ENCODE measurements at regions not wholly inside any gene's neighbourhood (a gene's known extent, or its start where the extent isn't known, plus 50 kb on each side); places are given as distances from the start of the nearest gene placed in this dataset.

- no peak overlapping the region for H3K4me3 ChIP-seq (ENCODE audit: low read length in 2 of 2)
- no peak for DNase-seq (ENCODE audit: low read depth in 6 of 9, low spot score in 9 of 9)
These were observed 503.4 kb downstream of the PLXNA4 start for GRCh38 chr7:132072873-132073272.

GRCh38 chr7:132072165-132072564 is 504.1 kb downstream of the PLXNA4 start:
- no peak for DNase-seq (ENCODE audit: low read depth in 6 of 9, low spot score in 9 of 9)
- 94% methylated on average over 4 of the region's 4 CpGs for WGBS
- H3K27me3 ChIP-seq (ENCODE audit: control insufficient read depth in 2 of 2, insufficient read depth in 1 of 2, low read length in 1 of 2) = no peaks in the 10 kb centered on the region
- no peaks in the 10 kb centered on the region for H3K9me3 ChIP-seq (ENCODE audit: control insufficient read depth in 2 of 2, insufficient read depth in 1 of 2, low read length in 1 of 2)
- H3K4me3 ChIP-seq (ENCODE audit: low read length in 2 of 2) = no peak overlapping the region
- no peaks in the 10 kb centered on the region for H3K36me3 ChIP-seq (ENCODE audit: control insufficient read depth in 2 of 2, insufficient read depth in 2 of 2, low read length in 1 of 2)
- H3K4me1 ChIP-seq (ENCODE audit: control insufficient read depth in 2 of 2, insufficient read depth in 2 of 2, low read length in 2 of 2) = no peaks in the 10 kb centered on the region
- no peak overlapping the region for H3K27ac ChIP-seq (ENCODE audit: low read depth in 1 of 2, low read length in 1 of 2)

More at GRCh38 chr7:132072873-132073272, 503.4 kb downstream of the PLXNA4 start:
- Histone ChIP-seq H3K9me3 (ENCODE audit: control insufficient read depth in 2 of 2, insufficient read depth in 1 of 2, low read length in 1 of 2) (no peaks in the 10 kb centered on the region), H3K27me3 (ENCODE audit: control insufficient read depth in 2 of 2, insufficient read depth in 1 of 2, low read length in 1 of 2) (no peaks in the 10 kb centered on the region), H3K36me3 (ENCODE audit: control insufficient read depth in 2 of 2, insufficient read depth in 2 of 2, low read length in 1 of 2) (no peaks in the 10 kb centered on the region), H3K4me1 (ENCODE audit: control insufficient read depth in 2 of 2, insufficient read depth in 2 of 2, low read length in 2 of 2) (no peaks in the 10 kb centered on the region), H3K27ac (ENCODE audit: low read depth in 1 of 2, low read length in 1 of 2) (no peak overlapping the region)

- H3K27ac ChIP-seq (ENCODE audit: low read depth in 1 of 2, low read length in 1 of 2) = no peak overlapping the region
- 84% methylated on average over 4 of the region's 4 CpGs for WGBS
- no peak overlapping the region for H3K4me3 ChIP-seq (ENCODE audit: low read length in 2 of 2)
- no peaks in the 10 kb centered on the region for H3K27me3 ChIP-seq (ENCODE audit: control insufficient read depth in 2 of 2, insufficient read depth in 1 of 2, low read length in 1 of 2)
- DNase-seq (ENCODE audit: low read depth in 6 of 9, low spot score in 9 of 9) = no peak
- H3K4me1 ChIP-seq (ENCODE audit: control insufficient read depth in 2 of 2, insufficient read depth in 2 of 2, low read length in 2 of 2) = no peaks in the 10 kb centered on the region
- peaks cover 0 to 4% of the 10 kb centered on the region in 2 donors for H3K9me3 ChIP-seq (ENCODE audit: control insufficient read depth in 2 of 2, insufficient read depth in 1 of 2, low read length in 1 of 2)
- no peaks in the 10 kb centered on the region for H3K36me3 ChIP-seq (ENCODE audit: control insufficient read depth in 2 of 2, insufficient read depth in 2 of 2, low read length in 1 of 2)
These were observed 507.0 kb downstream of the PLXNA4 start for GRCh38 chr7:132069306-132069705.

GRCh38 chr7:132066761-132067171 is 509.5 kb downstream of the PLXNA4 start:
- Histone ChIP-seq H3K27ac (ENCODE audit: low read depth in 1 of 2, low read length in 1 of 2) (no peak overlapping the region), H3K4me1 (ENCODE audit: control insufficient read depth in 2 of 2, insufficient read depth in 2 of 2, low read length in 2 of 2) (no peaks in the 10 kb centered on the region), H3K4me3 (ENCODE audit: low read length in 2 of 2) (no peak overlapping the region), H3K27me3 (ENCODE audit: control insufficient read depth in 2 of 2, insufficient read depth in 1 of 2, low read length in 1 of 2) (no peaks in the 10 kb centered on the region), H3K36me3 (ENCODE audit: control insufficient read depth in 2 of 2, insufficient read depth in 2 of 2, low read length in 1 of 2) (no peaks in the 10 kb centered on the region), H3K9me3 (ENCODE audit: control insufficient read depth in 2 of 2, insufficient read depth in 1 of 2, low read length in 1 of 2) (peaks cover 0 to 4% of the 10 kb centered on the region in 2 donors)
- no peak for DNase-seq (ENCODE audit: low read depth in 6 of 9, low spot score in 9 of 9)
- 85% methylated on average over 12 of the region's 12 CpGs for WGBS

- 83% methylated on average over 5 of the region's 5 CpGs for WGBS
These were observed 509.7 kb upstream of the PODXL start for GRCh38 chr7:132065989-132066603.

GRCh38 chr7:132065193-132065988 is 509.0 kb upstream of the PODXL start:
- Histone ChIP-seq H3K4me1 (ENCODE audit: control insufficient read depth in 2 of 2, insufficient read depth in 2 of 2, low read length in 2 of 2) (no peaks in the 10 kb centered on the region), H3K27ac (ENCODE audit: low read depth in 1 of 2, low read length in 1 of 2) (no peak overlapping the region), H3K9me3 (ENCODE audit: control insufficient read depth in 2 of 2, insufficient read depth in 1 of 2, low read length in 1 of 2) (peaks cover 0 to 4% of the 10 kb centered on the region in 2 donors), H3K27me3 (ENCODE audit: control insufficient read depth in 2 of 2, insufficient read depth in 1 of 2, low read length in 1 of 2) (no peaks in the 10 kb centered on the region), H3K4me3 (ENCODE audit: low read length in 2 of 2) (no peak overlapping the region), H3K36me3 (ENCODE audit: control insufficient read depth in 2 of 2, insufficient read depth in 2 of 2, low read length in 1 of 2) (no peaks in the 10 kb centered on the region)
- no peak for DNase-seq (ENCODE audit: low read depth in 6 of 9, low spot score in 9 of 9)
- WGBS = 76% methylated on average over 8 of the region's 8 CpGs

More at GRCh38 chr7:132065989-132066603, 509.7 kb upstream of the PODXL start:
- Histone ChIP-seq H3K9me3 (ENCODE audit: control insufficient read depth in 2 of 2, insufficient read depth in 1 of 2, low read length in 1 of 2) (peaks cover 0 to 4% of the 10 kb centered on the region in 2 donors), H3K27me3 (ENCODE audit: control insufficient read depth in 2 of 2, insufficient read depth in 1 of 2, low read length in 1 of 2) (no peaks in the 10 kb centered on the region), H3K4me1 (ENCODE audit: control insufficient read depth in 2 of 2, insufficient read depth in 2 of 2, low read length in 2 of 2) (no peaks in the 10 kb centered on the region), H3K4me3 (ENCODE audit: low read length in 2 of 2) (no peak overlapping the region), H3K36me3 (ENCODE audit: control insufficient read depth in 2 of 2, insufficient read depth in 2 of 2, low read length in 1 of 2) (no peaks in the 10 kb centered on the region), H3K27ac (ENCODE audit: low read depth in 1 of 2, low read length in 1 of 2) (no peak overlapping the region)
- DNase-seq (ENCODE audit: low read depth in 6 of 9, low spot score in 9 of 9) = no peak

- Histone ChIP-seq H3K27me3 (ENCODE audit: control insufficient read depth in 2 of 2, insufficient read depth in 1 of 2, low read length in 1 of 2) (no peaks in the 10 kb centered on the region), H3K4me1 (ENCODE audit: control insufficient read depth in 2 of 2, insufficient read depth in 2 of 2, low read length in 2 of 2) (no peaks in the 10 kb centered on the region), H3K9me3 (ENCODE audit: control insufficient read depth in 2 of 2, insufficient read depth in 1 of 2, low read length in 1 of 2) (peaks cover 0 to 4% of the 10 kb centered on the region in 2 donors), H3K36me3 (ENCODE audit: control insufficient read depth in 2 of 2, insufficient read depth in 2 of 2, low read length in 1 of 2) (no peaks in the 10 kb centered on the region), H3K4me3 (ENCODE audit: low read length in 2 of 2) (no peak overlapping the region), H3K27ac (ENCODE audit: low read depth in 1 of 2, low read length in 1 of 2) (no peak overlapping the region)
- WGBS = 71% methylated on average over 7 of the region's 7 CpGs
- DNase-seq (ENCODE audit: low read depth in 6 of 9, low spot score in 9 of 9) = no peak
These were observed 507.4 kb upstream of the PODXL start for GRCh38 chr7:132063800-132064199.

- no peaks in the 10 kb centered on the region for H3K27me3 ChIP-seq (ENCODE audit: control insufficient read depth in 2 of 2, insufficient read depth in 1 of 2, low read length in 1 of 2)
- H3K9me3 ChIP-seq (ENCODE audit: control insufficient read depth in 2 of 2, insufficient read depth in 1 of 2, low read length in 1 of 2) = peaks cover 0 to 4% of the 10 kb centered on the region in 2 donors
- H3K36me3 ChIP-seq (ENCODE audit: control insufficient read depth in 2 of 2, insufficient read depth in 2 of 2, low read length in 1 of 2) = no peaks in the 10 kb centered on the region
- no peak for DNase-seq (ENCODE audit: low read depth in 6 of 9, low spot score in 9 of 9)
- 98% methylated on average over 2 of the region's 2 CpGs for WGBS
- H3K27ac ChIP-seq (ENCODE audit: low read depth in 1 of 2, low read length in 1 of 2) = no peak overlapping the region
- H3K4me1 ChIP-seq (ENCODE audit: control insufficient read depth in 2 of 2, insufficient read depth in 2 of 2, low read length in 2 of 2) = no peaks in the 10 kb centered on the region
- H3K4me3 ChIP-seq (ENCODE audit: low read length in 2 of 2) = no peak overlapping the region
These were observed 505.5 kb upstream of the PODXL start for GRCh38 chr7:132061937-132062336.

GRCh38 chr7:132059141-132059540 is 502.7 kb upstream of the PODXL start:
- Histone ChIP-seq H3K27ac (ENCODE audit: low read depth in 1 of 2, low read length in 1 of 2) (no peak overlapping the region), H3K36me3 (ENCODE audit: control insufficient read depth in 2 of 2, insufficient read depth in 2 of 2, low read length in 1 of 2) (no peaks in the 10 kb centered on the region), H3K9me3 (ENCODE audit: control insufficient read depth in 2 of 2, insufficient read depth in 1 of 2, low read length in 1 of 2) (no peaks in the 10 kb centered on the region), H3K4me3 (ENCODE audit: low read length in 2 of 2) (no peak overlapping the region), H3K27me3 (ENCODE audit: control insufficient read depth in 2 of 2, insufficient read depth in 1 of 2, low read length in 1 of 2) (no peaks in the 10 kb centered on the region), H3K4me1 (ENCODE audit: control insufficient read depth in 2 of 2, insufficient read depth in 2 of 2, low read length in 2 of 2) (no peaks in the 10 kb centered on the region)
- WGBS = 83% methylated on average over 4 of the region's 4 CpGs
- DNase-seq (ENCODE audit: low read depth in 6 of 9, low spot score in 9 of 9) = no peak
